Colonic mucosa (tissue), 4 donors: ENCODE measurements at regions not wholly inside any gene's neighbourhood (a gene's known extent, or its start where the extent isn't known, plus 50 kb on each side); places are given as distances from the start of the nearest gene placed in this dataset.

Experiments
- DNase-seq: peaks from one replicate; pipeline ENCODE4 v3.0.0-alpha.2; 2020
- H3K27ac ChIP-seq: fragments of 200-600 bp; one replicate; pipeline ENCODE4 v1.8.0; 2021
- H3K27me3 ChIP-seq: fragments of 200-600 bp; one replicate; pipeline ENCODE4 v1.8.0; 2021
- H3K36me3 ChIP-seq: fragments of 200-600 bp; one replicate; pipeline ENCODE4 v1.8.0; 2021
- H3K4me1 ChIP-seq: fragments of 200-600 bp; one replicate; pipeline ENCODE4 v1.8.0; 2021; ENCODE audit warnings: mild to moderate bottlenecking
- H3K4me3 ChIP-seq: fragments of 200-600 bp; one replicate; pipeline ENCODE4 v1.8.0; 2021
- H3K9ac ChIP-seq, 2 donors: one replicate each; pipeline ENCODE4 v1.7.0; 2013; ENCODE audit warnings: control low read depth in 2 of 2, low read depth in 2 of 2, low read length in 2 of 2
- H3K9me3 ChIP-seq: fragments of 200-600 bp; one replicate; pipeline ENCODE4 v1.8.0; 2021
- CTCF ChIP-seq: fragments of 200-600 bp; IDR thresholded peaks from one replicate; pipeline ENCODE4 v1.8.0; 2022; ENCODE audit warnings: antibody characterized with exemption, mild to moderate bottlenecking
- intact Hi-C: fragments of 100-400 bp; cut with DNase I; formaldehyde crosslinking; loops from one replicate; pipeline ENCODE4 v1.14.1; 2022
- donor health status: healthy.
- donor health status: DM: no; HTN: no; CAD: no.
- donor health status: DM: no; HTN: no; CAD: no.

GRCh38 chr5:30804739-30805505, 388.6 kb upstream of the CDH6 start:
- Histone ChIP-seq H3K27ac (no peak overlapping the region), H3K27me3 (no peaks in the 10 kb centered on the region)
- no peak for DNase-seq

GRCh38 chr5:30802961-30803705, 390.4 kb upstream of the CDH6 start:
- Histone ChIP-seq H3K27me3 (no peaks in the 10 kb centered on the region), H3K9ac (no peak overlapping the region), H3K27ac (no peak overlapping the region), H3K36me3 (no peaks in the 10 kb centered on the region), H3K4me3 (no peak overlapping the region), H3K9me3 (no peaks in the 10 kb centered on the region), H3K4me1 (no peaks in the 10 kb centered on the region)
- intact Hi-C loops: no loop called here
- TF ChIP-seq CTCF: no peak
- DNase-seq: no peak

More at GRCh38 chr5:30804739-30805505, 388.6 kb upstream of the CDH6 start:
- no peak for TF ChIP-seq CTCF
- intact Hi-C loops: no loop called here
- no peak overlapping the region for H3K9ac ChIP-seq
- no peaks in the 10 kb centered on the region for H3K4me1 ChIP-seq
- no peaks in the 10 kb centered on the region for H3K36me3 ChIP-seq
- H3K4me3 ChIP-seq: no peak overlapping the region
- H3K9me3 ChIP-seq: no peaks in the 10 kb centered on the region

GRCh38 chr5:30781643-30782042, 411.8 kb upstream of the CDH6 start:
- no peak overlapping the region for H3K9ac ChIP-seq
- no peaks in the 10 kb centered on the region for H3K4me1 ChIP-seq

GRCh38 chr5:30768056-30768690, 425.3 kb upstream of the CDH6 start:
- H3K27ac ChIP-seq: no peak overlapping the region
- H3K9ac ChIP-seq: no peak overlapping the region
- DNase-seq: no peak
- H3K4me1 ChIP-seq: no peaks in the 10 kb centered on the region
- no peaks in the 10 kb centered on the region for H3K9me3 ChIP-seq
- intact Hi-C loops: no loop called here
- TF ChIP-seq CTCF: no peak
- no peak overlapping the region for H3K4me3 ChIP-seq
- no peaks in the 10 kb centered on the region for H3K36me3 ChIP-seq
- H3K27me3 ChIP-seq: no peaks in the 10 kb centered on the region

More at GRCh38 chr5:30781643-30782042, 411.8 kb upstream of the CDH6 start:
- no peaks in the 10 kb centered on the region for H3K36me3 ChIP-seq
- H3K27me3 ChIP-seq: no peaks in the 10 kb centered on the region
- H3K4me3 ChIP-seq: no peak overlapping the region
- intact Hi-C loops: no loop called here
- H3K27ac ChIP-seq: no peak overlapping the region
- no peaks in the 10 kb centered on the region for H3K9me3 ChIP-seq
- DNase-seq: no peak
- no peak for TF ChIP-seq CTCF

GRCh38 chr5:30765706-30766105, 427.8 kb upstream of the CDH6 start:
- Histone ChIP-seq H3K9ac (no peak overlapping the region), H3K9me3 (no peaks in the 10 kb centered on the region), H3K4me1 (no peaks in the 10 kb centered on the region), H3K27ac (no peak overlapping the region), H3K27me3 (no peaks in the 10 kb centered on the region), H3K4me3 (no peak overlapping the region), H3K36me3 (no peaks in the 10 kb centered on the region)
- no peak for DNase-seq
- intact Hi-C loops: no loop called here
- TF ChIP-seq CTCF: no peak
